ENCODE measurements at regions not wholly inside any gene's neighbourhood (a gene's known extent, or its start where the extent isn't known, plus 50 kb on each side); places are given as distances from the start of the nearest gene placed in this dataset.

DNA sequence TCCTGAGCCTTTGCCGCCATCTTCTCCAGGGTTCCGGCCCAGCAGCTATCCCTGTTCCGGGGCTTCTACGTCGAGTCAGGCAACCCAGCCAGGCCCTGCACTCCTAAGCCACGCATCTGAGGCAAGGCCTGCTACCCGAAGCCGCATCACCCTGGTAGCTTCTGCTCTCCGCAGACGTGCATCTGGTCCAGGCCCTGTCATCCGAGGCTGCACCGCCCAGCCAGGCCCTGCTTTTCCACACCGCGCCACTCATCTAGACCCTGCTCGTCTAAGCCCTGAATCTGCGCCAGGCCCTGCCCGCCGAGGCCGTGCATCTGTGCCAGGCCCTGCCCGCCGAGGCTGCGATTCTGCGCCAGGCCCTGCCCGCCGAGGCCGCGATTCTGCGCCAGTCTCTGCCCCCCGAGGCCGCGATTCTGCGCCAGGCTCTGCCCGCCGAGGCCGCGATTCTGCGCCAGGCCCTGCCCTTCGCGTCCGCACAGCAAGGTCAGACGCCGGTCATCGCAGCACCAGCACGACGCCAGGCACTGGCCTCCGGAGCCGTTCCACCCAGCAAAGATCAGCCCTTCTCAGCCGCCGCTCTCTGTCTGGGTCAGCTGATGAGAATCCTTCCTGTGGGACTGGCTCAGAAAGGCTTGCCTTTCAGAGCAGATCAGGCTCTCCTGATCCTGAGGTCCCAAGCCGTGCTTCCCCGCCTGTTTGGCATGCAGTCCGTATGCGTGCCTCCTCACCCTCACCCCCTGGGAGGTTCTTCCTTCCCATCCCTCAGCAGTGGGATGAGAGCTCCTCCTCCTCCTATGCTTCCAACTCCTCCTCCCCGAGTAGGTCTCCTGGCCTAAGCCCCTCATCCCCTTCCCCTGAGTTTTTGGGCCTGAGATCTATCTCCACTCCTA lies 75.1 kb downstream of the NUDT10 start:
- no peaks in the 10 kb centered on the region for H3K27me3 Mint-ChIP-seq
- no peak overlapping the region for H3K27ac Mint-ChIP-seq
- peaks cover 4% of the 10 kb centered on the region for H3K9me3 Mint-ChIP-seq
- DNase-seq (ENCODE audit: extremely low spot score, unreplicated experiment) = no peak
- H3K4me1 Mint-ChIP-seq (ENCODE audit: unreplicated experiment) = no peaks in the 10 kb centered on the region
- TF ChIP-seq CTCF (conservative IDR thresholded peaks at IDR 0.05) = no peak
- H3K4me3 Mint-ChIP-seq = no peak overlapping the region
- H3K36me3 Mint-ChIP-seq = no peaks in the 10 kb centered on the region

DNA sequence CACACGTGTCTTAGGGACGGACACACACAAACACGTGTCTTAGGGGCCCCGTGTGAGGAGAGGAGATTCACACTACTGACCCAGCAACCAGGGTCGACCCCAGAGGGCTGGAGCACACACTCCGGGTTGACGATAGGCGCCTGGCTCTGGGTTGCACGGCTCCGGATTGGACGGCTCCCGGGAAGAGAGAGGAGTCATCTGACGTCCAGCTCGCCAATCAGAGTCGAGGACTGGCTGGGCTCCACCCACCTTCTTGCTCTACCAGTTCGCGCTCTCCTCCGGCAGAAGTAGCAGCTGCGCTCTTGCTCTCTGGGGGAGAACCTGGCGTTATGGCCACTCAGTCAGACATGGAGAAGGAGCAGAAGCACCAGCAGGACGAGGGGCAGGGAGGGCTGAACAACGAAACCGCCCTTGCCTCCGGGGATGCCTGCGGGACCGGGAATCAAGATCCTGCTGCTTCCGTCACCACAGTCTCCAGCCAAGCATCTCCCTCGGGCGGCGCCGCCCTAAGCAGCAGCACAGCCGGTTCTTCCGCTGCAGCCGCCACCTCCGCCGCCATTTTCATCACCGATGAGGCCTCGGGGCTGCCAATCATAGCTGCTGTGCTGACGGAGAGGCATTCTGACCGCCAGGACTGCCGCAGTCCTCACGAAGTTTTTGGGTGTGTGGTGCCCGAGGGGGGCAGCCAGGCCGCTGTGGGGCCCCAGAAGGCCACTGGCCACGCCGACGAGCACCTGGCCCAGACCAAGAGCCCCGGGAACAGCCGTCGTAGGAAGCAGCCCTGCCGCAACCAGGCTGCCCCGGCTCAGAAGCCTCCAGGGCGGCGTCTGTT lies 74.3 kb downstream of the NUDT10 start:
- H3K27ac Mint-ChIP-seq = no peak overlapping the region
- DNase-seq (ENCODE audit: extremely low spot score, unreplicated experiment) = no peak
- TF ChIP-seq CTCF (conservative IDR thresholded peaks at IDR 0.05) = no peak
- H3K27me3 Mint-ChIP-seq = no peaks in the 10 kb centered on the region
- peaks cover 4% of the 10 kb centered on the region for H3K9me3 Mint-ChIP-seq
- H3K4me3 Mint-ChIP-seq = no peak overlapping the region
- H3K36me3 Mint-ChIP-seq = no peaks in the 10 kb centered on the region
- no peaks in the 10 kb centered on the region for H3K4me1 Mint-ChIP-seq (ENCODE audit: unreplicated experiment)

GRCh38 chrX:51404445-51404844 lies 71.8 kb downstream of the NUDT10 start:
- DNase-seq (ENCODE audit: extremely low spot score, unreplicated experiment) = no peak
- H3K36me3 Mint-ChIP-seq = no peaks in the 10 kb centered on the region
- no peaks in the 10 kb centered on the region for H3K27me3 Mint-ChIP-seq
- H3K4me1 Mint-ChIP-seq (ENCODE audit: unreplicated experiment) = no peaks in the 10 kb centered on the region
- TF ChIP-seq CTCF (conservative IDR thresholded peaks at IDR 0.05) = no peak
- H3K27ac Mint-ChIP-seq = no peak overlapping the region
- no peak overlapping the region for H3K4me3 Mint-ChIP-seq
- peaks cover 4% of the 10 kb centered on the region for H3K9me3 Mint-ChIP-seq

- peak; percentile 40 for TF ChIP-seq CTCF (conservative IDR thresholded peaks at IDR 0.05)
- Mint-ChIP-seq H3K27me3 (no peaks in the 10 kb centered on the region), H3K36me3 (no peaks in the 10 kb centered on the region), H3K4me3 (peak overlapping the region; percentile 73), H3K27ac (no peak overlapping the region), H3K4me1 (ENCODE audit: unreplicated experiment) (no peaks in the 10 kb centered on the region), H3K9me3 (no peaks in the 10 kb centered on the region)
- DNase-seq (ENCODE audit: extremely low spot score, unreplicated experiment) = no peak
Observed at GRCh38 chrX:51395810-51396728, 63.4 kb downstream of the NUDT10 start.

- no peaks in the 10 kb centered on the region for H3K27me3 Mint-ChIP-seq
- no peak for TF ChIP-seq CTCF (conservative IDR thresholded peaks at IDR 0.05)
- no peak for DNase-seq (ENCODE audit: extremely low spot score, unreplicated experiment)
- no peaks in the 10 kb centered on the region for H3K36me3 Mint-ChIP-seq
- no peak overlapping the region for H3K27ac Mint-ChIP-seq
- H3K9me3 Mint-ChIP-seq = no peaks in the 10 kb centered on the region
- H3K4me3 Mint-ChIP-seq = peak overlapping the region; percentile 73
- H3K4me1 Mint-ChIP-seq (ENCODE audit: unreplicated experiment) = no peaks in the 10 kb centered on the region
Observed at GRCh38 chrX:51395480-51395809, 62.8 kb downstream of the NUDT10 start.
